Esophagus squamous epithelium (tissue), 4 donors: ENCODE measurements at regions not wholly inside any gene's neighbourhood (a gene's known extent, or its start where the extent isn't known, plus 50 kb on each side); places are given as distances from the start of the nearest gene placed in this dataset.

Source experiments
- POLR2A ChIP-seq, 4 donors: fragments of 450-650 bp; IDR thresholded peaks; one replicate each; pipeline ENCODE4 v1.6.1; 2017; ENCODE audit warnings: antibody characterized with exemption in 4 of 4, mild to moderate bottlenecking in 4 of 4, moderate library complexity in 3 of 4
- TF ChIP-seq, protein P1 (sequence below), 6 experiments: fragments of 450-650 bp in 4 of 6; fragments of 200-600 bp in 2 of 6; sonication (generic) in 2 of 6; IDR thresholded peaks; one replicate each; pipeline ENCODE4 v1.5.1; 2016 to 2019; ENCODE audit warnings: antibody characterized with exemption in 6 of 6, mild to moderate bottlenecking in 4 of 6, moderate library complexity in 4 of 6

DNA sequence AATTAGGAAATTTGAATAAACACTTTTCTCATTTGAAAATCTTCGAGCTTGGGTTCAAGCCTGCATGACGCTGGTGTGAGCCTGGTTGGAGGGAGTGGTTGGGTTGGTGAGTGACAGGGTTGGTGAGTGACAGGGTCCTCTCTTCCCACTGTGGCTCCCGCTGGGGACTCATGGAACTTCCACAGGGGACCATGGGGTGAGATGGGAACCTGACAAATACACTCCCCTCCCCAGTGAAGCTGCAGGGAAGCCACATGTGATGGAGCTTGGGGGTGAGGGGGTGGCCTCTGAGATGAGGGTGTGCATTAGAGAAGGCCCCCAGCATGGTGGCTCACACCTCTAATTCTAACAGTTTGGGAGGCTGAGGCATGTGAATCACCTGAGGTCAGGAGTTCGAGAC is 66.8 kb downstream of the RTL6 start:
- TF ChIP-seq, protein P1, sequence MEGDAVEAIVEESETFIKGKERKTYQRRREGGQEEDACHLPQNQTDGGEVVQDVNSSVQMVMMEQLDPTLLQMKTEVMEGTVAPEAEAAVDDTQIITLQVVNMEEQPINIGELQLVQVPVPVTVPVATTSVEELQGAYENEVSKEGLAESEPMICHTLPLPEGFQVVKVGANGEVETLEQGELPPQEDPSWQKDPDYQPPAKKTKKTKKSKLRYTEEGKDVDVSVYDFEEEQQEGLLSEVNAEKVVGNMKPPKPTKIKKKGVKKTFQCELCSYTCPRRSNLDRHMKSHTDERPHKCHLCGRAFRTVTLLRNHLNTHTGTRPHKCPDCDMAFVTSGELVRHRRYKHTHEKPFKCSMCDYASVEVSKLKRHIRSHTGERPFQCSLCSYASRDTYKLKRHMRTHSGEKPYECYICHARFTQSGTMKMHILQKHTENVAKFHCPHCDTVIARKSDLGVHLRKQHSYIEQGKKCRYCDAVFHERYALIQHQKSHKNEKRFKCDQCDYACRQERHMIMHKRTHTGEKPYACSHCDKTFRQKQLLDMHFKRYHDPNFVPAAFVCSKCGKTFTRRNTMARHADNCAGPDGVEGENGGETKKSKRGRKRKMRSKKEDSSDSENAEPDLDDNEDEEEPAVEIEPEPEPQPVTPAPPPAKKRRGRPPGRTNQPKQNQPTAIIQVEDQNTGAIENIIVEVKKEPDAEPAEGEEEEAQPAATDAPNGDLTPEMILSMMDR (IDR thresholded peaks at IDR 0.05): no peak
- no peak for TF ChIP-seq POLR2A (IDR thresholded peaks at IDR 0.05)
